ENCODE measurements at regions not wholly inside any gene's neighbourhood (a gene's known extent, or its start where the extent isn't known, plus 50 kb on each side); places are given as distances from the start of the nearest gene placed in this dataset.

DNA sequence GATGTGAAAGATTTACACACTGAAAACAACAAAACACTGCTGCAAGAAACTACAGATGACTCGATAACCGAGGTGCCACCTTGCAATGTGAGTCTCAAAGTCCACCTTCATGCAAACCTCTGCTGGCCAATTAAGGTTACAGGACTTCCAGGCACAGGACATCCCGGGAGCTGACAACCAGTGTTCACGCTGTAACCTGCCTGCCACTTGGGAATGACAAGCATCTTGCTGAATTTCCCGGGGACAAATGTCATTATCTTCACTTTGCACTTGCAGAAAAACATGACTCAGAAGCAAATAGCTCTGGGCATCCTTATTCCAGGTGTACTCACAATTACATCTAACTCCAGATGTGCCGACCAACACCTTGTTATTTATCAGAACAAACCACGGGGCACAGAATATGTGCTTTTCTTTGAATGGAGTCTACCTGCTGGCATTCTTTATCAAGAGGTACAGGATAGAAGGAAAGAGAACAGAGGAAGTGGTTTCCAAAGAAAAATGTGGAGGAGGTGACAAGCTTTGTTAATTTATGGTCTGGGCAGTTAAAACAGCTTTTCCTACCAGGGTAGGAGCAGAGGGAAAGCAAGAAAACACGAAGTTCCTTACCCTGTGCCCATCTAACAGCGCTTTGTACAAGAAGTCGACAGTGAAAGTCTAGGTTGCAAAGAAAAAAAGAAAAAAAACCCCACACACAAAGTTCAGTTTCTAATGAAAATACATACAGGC, 72.3 kb downstream of the SHANK2 start:
- TF ChIP-seq, protein P1, sequence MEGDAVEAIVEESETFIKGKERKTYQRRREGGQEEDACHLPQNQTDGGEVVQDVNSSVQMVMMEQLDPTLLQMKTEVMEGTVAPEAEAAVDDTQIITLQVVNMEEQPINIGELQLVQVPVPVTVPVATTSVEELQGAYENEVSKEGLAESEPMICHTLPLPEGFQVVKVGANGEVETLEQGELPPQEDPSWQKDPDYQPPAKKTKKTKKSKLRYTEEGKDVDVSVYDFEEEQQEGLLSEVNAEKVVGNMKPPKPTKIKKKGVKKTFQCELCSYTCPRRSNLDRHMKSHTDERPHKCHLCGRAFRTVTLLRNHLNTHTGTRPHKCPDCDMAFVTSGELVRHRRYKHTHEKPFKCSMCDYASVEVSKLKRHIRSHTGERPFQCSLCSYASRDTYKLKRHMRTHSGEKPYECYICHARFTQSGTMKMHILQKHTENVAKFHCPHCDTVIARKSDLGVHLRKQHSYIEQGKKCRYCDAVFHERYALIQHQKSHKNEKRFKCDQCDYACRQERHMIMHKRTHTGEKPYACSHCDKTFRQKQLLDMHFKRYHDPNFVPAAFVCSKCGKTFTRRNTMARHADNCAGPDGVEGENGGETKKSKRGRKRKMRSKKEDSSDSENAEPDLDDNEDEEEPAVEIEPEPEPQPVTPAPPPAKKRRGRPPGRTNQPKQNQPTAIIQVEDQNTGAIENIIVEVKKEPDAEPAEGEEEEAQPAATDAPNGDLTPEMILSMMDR (IDR thresholded peaks at IDR 0.05): no peak
- no peak for TF ChIP-seq POLR2A (IDR thresholded peaks at IDR 0.05)
